ENCODE measurements at regions not wholly inside any gene's neighbourhood (a gene's known extent, or its start where the extent isn't known, plus 50 kb on each side); places are given as distances from the start of the nearest gene placed in this dataset.
"Not testable (repeated sequence)": the region's sequence is repeated elsewhere in the genome, so short reads cannot be mapped to it uniquely, and the experiment has no call there.

GRCh38 chr6:168190646-168191443, 111.8 kb upstream of the FRMD1 start:
- Histone ChIP-seq H3K36me3 (no peaks in the 10 kb centered on the region), H3K4me1 (no peaks in the 10 kb centered on the region), H3K27ac (no peak overlapping the region), H3K9me3 (no peaks in the 10 kb centered on the region), H3K27me3 (peaks cover 0 to 24% of the 10 kb centered on the region in 2 donors), H3K4me3 (no peak overlapping the region)
- intact Hi-C loops (cut with DNase I; ENCODE audit: low total_unique reads): no loop called here
- DNase-seq: peak; percentile 10 to 53
- TF ChIP-seq CTCF (IDR thresholded peaks at IDR 0.05): no peak

GRCh38 chr6:168190014-168190405, 111.0 kb upstream of the FRMD1 start:
- no peak for TF ChIP-seq CTCF (IDR thresholded peaks at IDR 0.05)
- Histone ChIP-seq H3K27ac (no peak overlapping the region), H3K9me3 (no peaks in the 10 kb centered on the region), H3K4me3 (no peak overlapping the region), H3K4me1 (no peaks in the 10 kb centered on the region), H3K36me3 (no peaks in the 10 kb centered on the region), H3K27me3 (peaks cover 0 to 22% of the 10 kb centered on the region in 2 donors)
- DNase-seq: peak; percentile 9 to 39
- intact Hi-C loops (cut with DNase I; ENCODE audit: low total_unique reads): no loop called here

- Histone ChIP-seq H3K4me1 (no peaks in the 10 kb centered on the region), H3K27ac (no peak overlapping the region), H3K36me3 (no peaks in the 10 kb centered on the region), H3K9me3 (no peaks in the 10 kb centered on the region), H3K27me3 (peaks cover 0 to 16% of the 10 kb centered on the region in 2 donors), H3K4me3 (no peak overlapping the region)
- intact Hi-C loops (cut with DNase I; ENCODE audit: low total_unique reads): no loop called here
- DNase-seq: peak; percentile 9 to 51
- no peak for TF ChIP-seq CTCF (IDR thresholded peaks at IDR 0.05)
Observed at GRCh38 chr6:168189200-168190013, 110.4 kb upstream of the FRMD1 start.

GRCh38 chr6:168188369-168189199, 109.6 kb upstream of the FRMD1 start:
- H3K9me3 ChIP-seq: no peaks in the 10 kb centered on the region
- H3K27ac ChIP-seq: no peak overlapping the region
- no peaks in the 10 kb centered on the region for H3K36me3 ChIP-seq
- no peaks in the 10 kb centered on the region for H3K4me1 ChIP-seq
- no peak for TF ChIP-seq CTCF (IDR thresholded peaks at IDR 0.05)
- no peak overlapping the region for H3K4me3 ChIP-seq
- DNase-seq: peak in 1 of 2 donors; percentile 21
- peaks cover 0 to 11% of the 10 kb centered on the region in 2 donors for H3K27me3 ChIP-seq
- intact Hi-C loops (cut with DNase I; ENCODE audit: low total_unique reads): no loop called here

- intact Hi-C loops (cut with DNase I; ENCODE audit: low total_unique reads): no loop called here
- TF ChIP-seq CTCF (IDR thresholded peaks at IDR 0.05): no peak
- Histone ChIP-seq H3K27me3 (peaks cover 0 to 5% of the 10 kb centered on the region in 2 donors), H3K27ac (no peak overlapping the region), H3K9me3 (no peaks in the 10 kb centered on the region), H3K4me3 (no peak overlapping the region), H3K36me3 (no peaks in the 10 kb centered on the region), H3K4me1 (no peaks in the 10 kb centered on the region)
- peak in 1 of 2 donors; percentile 21 for DNase-seq
Observed at GRCh38 chr6:168186438-168186837, 107.4 kb upstream of the FRMD1 start.

- peak in 1 of 2 donors; percentile 34 for DNase-seq
- H3K9me3 ChIP-seq; H3K4me1 ChIP-seq; H3K36me3 ChIP-seq; H3K27ac ChIP-seq; H3K27me3 ChIP-seq; intact Hi-C loops (cut with DNase I; ENCODE audit: low total_unique reads); H3K4me3 ChIP-seq: not testable (repeated sequence)
Observed at GRCh38 chr6:168186018-168186417, 107.0 kb upstream of the FRMD1 start.
